Natural killer cell (primary cell): ENCODE measurements at regions not wholly inside any gene's neighbourhood (a gene's known extent, or its start where the extent isn't known, plus 50 kb on each side); places are given as distances from the start of the nearest gene placed in this dataset.

Source experiments
- ATAC-seq, 3 donors: fragments of 150-1000 bp in 2 of 3; fragments of 200-7000 bp in 1 of 3; cut with Tn5 transposase; 1 replicate in 1 of 3; 2 replicates in 2 of 3; pipeline ENCODE4 v1.10.0; 2021; ENCODE audit warnings: mild to moderate bottlenecking in 2 of 3, moderate library complexity in 2 of 3
- DNase-seq, 2 donors: peaks; one replicate each; pipeline versions ENCODE4 v3.0.0 to v3.0.0-alpha.2; 2013 to 2021; ENCODE audit warnings: mixed read lengths in 1 of 2
- H3K27ac ChIP-seq: one replicate; pipeline ENCODE4 v1.5.1; 2013; ENCODE audit warnings: mild to moderate bottlenecking, low read length
- H3K27me3 ChIP-seq: one replicate; pipeline ENCODE4 v1.6.1; 2013; ENCODE audit warnings: low read length; ENCODE audit not compliant: control insufficient read depth, insufficient read depth
- H3K36me3 ChIP-seq: one replicate; pipeline ENCODE4 v1.6.1; 2013; ENCODE audit warnings: low read length; ENCODE audit not compliant: control insufficient read depth, insufficient read depth
- H3K4me1 ChIP-seq: one replicate; pipeline ENCODE4 v1.6.1; 2013; ENCODE audit warnings: low read length; ENCODE audit not compliant: control insufficient read depth, insufficient read depth
- H3K4me3 ChIP-seq: one replicate; pipeline ENCODE4 v1.5.1; 2013; ENCODE audit warnings: low read length
- H3K9me3 ChIP-seq: one replicate; pipeline ENCODE4 v1.6.1; 2013; ENCODE audit warnings: low read length; ENCODE audit not compliant: control insufficient read depth, insufficient read depth
- H3K27ac Mint-ChIP-seq, 2 donors: one replicate each; pipeline ENCODE4 v1.8.0; 2022; ENCODE audit warnings: mild to moderate bottlenecking in 2 of 2, mixed read lengths in 2 of 2, moderate library complexity in 1 of 2
- H3K27me3 Mint-ChIP-seq, 2 donors: one replicate each; pipeline ENCODE4 v1.8.0; 2022; ENCODE audit warnings: low read depth in 2 of 2, mixed read lengths in 2 of 2
- H3K36me3 Mint-ChIP-seq: one replicate; pipeline ENCODE4 v1.8.0; 2022; ENCODE audit warnings: mixed read lengths
- H3K4me1 Mint-ChIP-seq, 2 donors: one replicate each; pipeline ENCODE4 v1.8.0; 2022; ENCODE audit warnings: mixed read lengths in 2 of 2
- H3K4me3 Mint-ChIP-seq: one replicate; pipeline ENCODE4 v1.8.0; 2022; ENCODE audit warnings: mild to moderate bottlenecking, moderate library complexity, mixed read lengths
- H3K9me3 Mint-ChIP-seq, 2 donors: one replicate each; pipeline ENCODE4 v1.8.0; 2022; ENCODE audit warnings: mixed read lengths in 2 of 2
- CTCF ChIP-seq: fragments of 200-600 bp; IDR thresholded peaks from one replicate; pipeline ENCODE4 v1.8.0; 2022; ENCODE audit warnings: antibody characterized with exemption
- WGBS: methylation state at CpG from one replicate; pipeline ENCODE4 v1.1.7; 2013; ENCODE audit warnings: missing lambda C conversion rate; ENCODE audit not compliant: insufficient coverage; 5-methylcytosine and 5-hydroxymethylcytosine counted together
- intact Hi-C: fragments of 100-400 bp; cut with micrococcal nuclease; formaldehyde crosslinking; loops from one replicate; pipeline ENCODE4 v1.14.2; 2022

- no peak for TF ChIP-seq CTCF
- WGBS: 83% methylated on average over 3 of the region's 3 CpGs
- no peak for ATAC-seq
- Mint-ChIP-seq H3K4me1 (no peaks in the 10 kb centered on the region), H3K9me3 (no peaks in the 10 kb centered on the region), H3K36me3 (no peaks in the 10 kb centered on the region), H3K27ac (no peak overlapping the region), H3K27me3 (peaks cover 0 to 4% of the 10 kb centered on the region in 2 donors), H3K4me3 (no peak overlapping the region)
- Histone ChIP-seq H3K4me3 (no peak overlapping the region), H3K27me3 (no peaks in the 10 kb centered on the region), H3K9me3 (no peaks in the 10 kb centered on the region), H3K36me3 (no peaks in the 10 kb centered on the region), H3K27ac (no peak overlapping the region), H3K4me1 (no peaks in the 10 kb centered on the region)
- DNase-seq: no peak
- intact Hi-C loops: no loop called here
These were observed 498.3 kb upstream of the EEF2KMT start for GRCh38 chr16:5595849-5596248.

DNA sequence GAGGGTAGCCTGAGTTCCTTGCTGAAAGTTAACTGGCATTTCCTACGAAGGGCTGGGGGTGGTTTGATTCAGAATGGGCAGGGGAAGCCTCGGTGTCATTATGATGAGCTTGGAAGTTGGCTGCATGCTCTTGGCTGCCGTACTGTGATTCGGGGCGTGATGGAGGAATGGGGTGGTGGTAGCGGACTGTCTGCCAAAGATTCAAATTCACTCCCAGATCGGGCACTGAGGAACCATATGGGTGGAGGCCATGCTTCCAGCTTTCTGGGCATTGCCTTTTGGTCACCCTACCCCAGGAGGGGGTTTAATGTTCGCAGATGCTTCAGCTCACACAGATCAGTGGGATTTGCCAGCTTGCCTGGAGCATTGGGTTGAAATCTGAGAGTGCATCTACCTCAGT, 492.8 kb upstream of the EEF2KMT start:
- H3K27ac ChIP-seq: no peak overlapping the region
- no peaks in the 10 kb centered on the region for H3K27me3 Mint-ChIP-seq
- no peaks in the 10 kb centered on the region for H3K36me3 ChIP-seq
- H3K4me1 ChIP-seq: no peaks in the 10 kb centered on the region
- no peaks in the 10 kb centered on the region for H3K9me3 ChIP-seq
- no peak overlapping the region for H3K27ac Mint-ChIP-seq
- no peaks in the 10 kb centered on the region for H3K27me3 ChIP-seq
- H3K9me3 Mint-ChIP-seq: no peaks in the 10 kb centered on the region
- TF ChIP-seq CTCF: no peak
- DNase-seq: no peak
- no peaks in the 10 kb centered on the region for H3K36me3 Mint-ChIP-seq
- H3K4me3 ChIP-seq: no peak overlapping the region
- H3K4me1 Mint-ChIP-seq: no peaks in the 10 kb centered on the region
- H3K4me3 Mint-ChIP-seq: no peak overlapping the region
- no peak for ATAC-seq
- 72% methylated on average over 8 of the region's 8 CpGs for whole genome bisulfite sequencing
- intact Hi-C loops: no loop called here

DNA sequence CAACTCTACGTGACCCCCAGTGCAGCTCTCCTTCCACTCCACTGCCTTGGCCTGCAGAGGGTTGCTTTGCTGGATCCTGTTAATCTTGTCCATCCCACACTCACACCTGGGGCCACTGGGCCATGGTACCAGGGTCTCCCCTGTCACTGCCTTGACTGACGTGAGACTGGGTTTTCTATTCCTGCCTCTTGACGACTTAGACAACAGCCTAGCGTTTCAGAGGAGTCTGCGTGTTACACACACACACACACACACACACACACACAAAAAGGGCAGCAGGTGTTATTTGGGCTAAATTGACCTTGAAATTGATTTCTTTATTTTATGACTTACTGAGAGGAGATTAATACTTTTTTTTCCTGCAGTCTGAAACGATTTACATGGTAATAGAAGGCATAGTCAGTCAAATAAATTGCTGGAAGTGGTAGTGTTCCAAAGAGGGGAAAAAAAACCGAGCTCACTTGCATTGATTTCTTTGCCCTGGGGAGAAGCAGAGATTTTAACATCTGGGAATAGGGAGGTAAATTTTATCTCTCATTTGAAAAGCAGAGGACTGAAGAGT, 492.3 kb upstream of the EEF2KMT start:
- ATAC-seq (no peak), DNase-seq (no peak)
- H3K4me3 ChIP-seq: no peak overlapping the region
- no peak overlapping the region for H3K4me3 Mint-ChIP-seq
- no peaks in the 10 kb centered on the region for H3K36me3 Mint-ChIP-seq
- H3K4me1 Mint-ChIP-seq: no peaks in the 10 kb centered on the region
- H3K27me3 ChIP-seq: no peaks in the 10 kb centered on the region
- H3K27ac ChIP-seq: no peak overlapping the region
- no peaks in the 10 kb centered on the region for H3K27me3 Mint-ChIP-seq
- intact Hi-C loops: no loop called here
- H3K9me3 ChIP-seq: no peaks in the 10 kb centered on the region
- no peaks in the 10 kb centered on the region for H3K4me1 ChIP-seq
- H3K9me3 Mint-ChIP-seq: no peaks in the 10 kb centered on the region
- H3K36me3 ChIP-seq: no peaks in the 10 kb centered on the region
- TF ChIP-seq CTCF: no peak
- no peak overlapping the region for H3K27ac Mint-ChIP-seq
- 63% methylated on average over 6 of the region's 7 CpGs for WGBS

DNA sequence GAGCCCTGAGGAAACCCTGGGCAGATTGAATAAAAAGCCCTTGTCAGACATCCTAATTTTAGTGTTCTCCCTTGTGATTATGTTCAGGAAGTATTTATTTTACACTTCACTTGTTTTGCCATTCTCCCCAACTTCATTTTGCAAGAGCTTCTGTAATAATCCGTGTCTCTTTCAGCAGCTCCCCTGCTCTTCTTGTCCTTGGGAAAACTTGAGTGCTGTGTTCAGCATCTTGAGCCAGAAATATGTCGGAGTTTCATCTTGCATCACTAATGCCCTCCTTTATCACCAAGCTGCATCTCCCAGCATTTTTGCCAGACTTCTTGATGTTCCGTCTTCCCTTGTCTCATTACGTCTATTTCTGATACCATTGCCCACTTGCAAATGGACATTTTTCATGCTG, 486.5 kb upstream of the EEF2KMT start:
- DNase-seq (no peak), ATAC-seq (no peak)
- Histone ChIP-seq H3K4me3 (no peak overlapping the region), H3K27me3 (no peaks in the 10 kb centered on the region), H3K4me1 (no peaks in the 10 kb centered on the region), H3K9me3 (no peaks in the 10 kb centered on the region), H3K27ac (no peak overlapping the region), H3K36me3 (no peaks in the 10 kb centered on the region)
- TF ChIP-seq CTCF: no peak
- intact Hi-C loops: no loop called here
- no peaks in the 10 kb centered on the region for H3K9me3 Mint-ChIP-seq
- H3K4me3 Mint-ChIP-seq: no peak overlapping the region
- no peaks in the 10 kb centered on the region for H3K36me3 Mint-ChIP-seq
- WGBS: 87% methylated on average over 4 of the region's 4 CpGs
- no peaks in the 10 kb centered on the region for H3K4me1 Mint-ChIP-seq
- H3K27ac Mint-ChIP-seq: no peak overlapping the region
- no peaks in the 10 kb centered on the region for H3K27me3 Mint-ChIP-seq
